Activated CD4-positive, alpha-beta T cell treated with anti-CD3 and anti-CD28 coated beads, Interleukin-2, amount 10 ng/mL, durations not matched to agents 7 days and 5 days (primary cell): ENCODE measurements at regions not wholly inside any gene's neighbourhood (a gene's known extent, or its start where the extent isn't known, plus 50 kb on each side); places are given as distances from the start of the nearest gene placed in this dataset.

Experiments used
- CTCF ChIA-PET: fragments of 350-600 bp; sonication (Branson Sonifier 250); formaldehyde crosslinking; loops from one replicate; lab custom pipeline; 2021; ENCODE audit warnings: antibody characterized with exemption; lab: Charles Lee
- POLR2A ChIA-PET: fragments of 350-600 bp; sonication (Branson Sonifier 250); formaldehyde crosslinking; loops from one replicate; lab custom pipeline; 2021; ENCODE audit warnings: antibody characterized with exemption; lab: Charles Lee
- DNase-seq: peaks from one replicate; pipeline ENCODE4 v3.0.0-alpha.2; 2020
- H3K27ac Mint-ChIP-seq: one replicate; pipeline ENCODE4 v1.8.0; 2021; ENCODE audit warnings: mild to moderate bottlenecking, moderate library complexity, mixed read lengths
- H3K27me3 Mint-ChIP-seq: one replicate; pipeline ENCODE4 v1.8.0; 2021; ENCODE audit warnings: mixed read lengths
- H3K36me3 Mint-ChIP-seq: one replicate; pipeline ENCODE4 v1.8.0; 2021; ENCODE audit warnings: low read depth, mixed read lengths
- H3K4me1 Mint-ChIP-seq: one replicate; pipeline ENCODE4 v1.8.0; 2021; ENCODE audit warnings: mixed read lengths
- H3K4me3 Mint-ChIP-seq: one replicate; pipeline ENCODE4 v1.8.0; 2021; ENCODE audit warnings: mild to moderate bottlenecking, moderate library complexity, mixed read lengths
- H3K9me3 Mint-ChIP-seq: one replicate; pipeline ENCODE4 v1.8.0; 2021; ENCODE audit warnings: mixed read lengths

DNA sequence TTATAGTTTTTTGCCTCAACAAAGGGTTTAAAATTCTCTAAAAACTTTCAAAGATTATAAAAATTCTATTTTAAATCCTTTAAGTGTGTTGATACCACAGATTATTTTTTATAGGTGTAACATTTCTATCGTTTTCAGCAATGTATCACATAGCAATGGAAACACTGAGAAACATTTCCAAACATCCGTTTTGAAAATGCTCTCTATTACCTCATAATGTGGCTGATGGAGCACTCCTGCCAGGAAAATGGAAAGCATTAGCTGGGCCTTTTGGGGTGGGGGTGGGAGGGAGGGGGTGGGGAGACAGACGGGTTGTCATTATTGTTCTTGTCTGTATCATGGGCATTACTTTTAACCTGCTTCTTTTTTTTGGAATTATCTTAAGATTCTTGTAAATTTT lies 516.5 kb downstream of the ACTL7B start:
- DNase-seq, result no peak
- ChIA-PET CTCF (interaction anchor here (0.6 kb wide), 1 partner anchor 30 kb away, joined by 3 read pairs; no protein-coding TSS in a partner anchor), POLR2A (no interaction called here)
- Mint-ChIP-seq H3K27ac (no peak overlapping the region), H3K36me3 (no peaks in the 10 kb centered on the region), H3K4me3 (no peak overlapping the region), H3K4me1 (no peaks in the 10 kb centered on the region), H3K9me3 (no peaks in the 10 kb centered on the region), H3K27me3 (no peaks in the 10 kb centered on the region)

DNA sequence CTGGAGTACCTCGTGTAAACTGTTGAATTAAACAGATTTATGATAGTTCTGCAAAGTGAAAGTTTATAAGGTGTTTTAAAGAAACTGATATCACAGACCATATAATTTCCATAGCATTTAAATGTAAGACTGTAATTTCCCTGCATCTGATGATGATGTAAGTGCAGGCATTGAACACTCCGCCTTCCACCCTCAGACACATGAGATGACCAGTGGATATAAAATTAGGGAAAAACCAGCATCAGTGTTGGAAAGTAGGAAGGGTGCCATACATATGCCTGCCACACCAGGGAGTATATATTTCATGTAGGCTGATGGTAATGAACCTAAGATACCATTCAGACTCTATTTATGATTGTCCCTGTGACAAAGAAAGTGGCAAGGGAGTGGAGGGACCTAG lies 519.2 kb downstream of the ACTL7B start:
- Mint-ChIP-seq H3K36me3 (no peaks in the 10 kb centered on the region), H3K27me3 (no peaks in the 10 kb centered on the region), H3K4me3 (no peak overlapping the region), H3K27ac (no peak overlapping the region), H3K9me3 (no peaks in the 10 kb centered on the region), H3K4me1 (no peaks in the 10 kb centered on the region)
- no peak for DNase-seq
- POLR2A ChIA-PET, result no interaction called here
- CTCF ChIA-PET, result no interaction called here

DNA sequence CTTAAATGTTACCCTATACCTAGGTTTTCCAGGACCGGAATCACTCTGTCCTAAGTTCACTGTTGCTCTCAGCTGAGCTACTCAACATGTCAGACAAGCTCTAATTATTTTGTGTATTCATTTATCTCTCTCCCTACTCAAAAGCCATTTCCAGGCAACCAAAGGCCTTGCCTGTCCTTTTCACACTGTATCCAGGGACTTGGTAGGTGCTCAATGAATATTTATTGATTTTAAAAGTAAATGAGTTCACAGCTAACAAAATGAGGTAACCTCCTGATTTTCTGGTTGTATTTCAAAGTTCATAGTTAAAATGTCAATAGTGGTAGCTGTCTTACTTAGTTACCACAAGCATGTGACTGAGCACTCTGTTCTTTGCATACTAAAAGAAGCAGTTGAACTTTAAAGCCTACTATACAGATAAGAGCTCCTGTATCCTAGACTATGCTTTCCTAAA lies 522.2 kb downstream of the ACTL7B start:
- H3K4me1 Mint-ChIP-seq, result no peaks in the 10 kb centered on the region
- H3K9me3 Mint-ChIP-seq, result peaks cover 5% of the 10 kb centered on the region
- CTCF ChIA-PET, result no interaction called here
- H3K27me3 Mint-ChIP-seq, result no peaks in the 10 kb centered on the region
- H3K27ac Mint-ChIP-seq, result no peak overlapping the region
- H3K4me3 Mint-ChIP-seq, result no peak overlapping the region
- DNase-seq, result no peak
- POLR2A ChIA-PET, result no interaction called here
- H3K36me3 Mint-ChIP-seq, result no peaks in the 10 kb centered on the region

DNA sequence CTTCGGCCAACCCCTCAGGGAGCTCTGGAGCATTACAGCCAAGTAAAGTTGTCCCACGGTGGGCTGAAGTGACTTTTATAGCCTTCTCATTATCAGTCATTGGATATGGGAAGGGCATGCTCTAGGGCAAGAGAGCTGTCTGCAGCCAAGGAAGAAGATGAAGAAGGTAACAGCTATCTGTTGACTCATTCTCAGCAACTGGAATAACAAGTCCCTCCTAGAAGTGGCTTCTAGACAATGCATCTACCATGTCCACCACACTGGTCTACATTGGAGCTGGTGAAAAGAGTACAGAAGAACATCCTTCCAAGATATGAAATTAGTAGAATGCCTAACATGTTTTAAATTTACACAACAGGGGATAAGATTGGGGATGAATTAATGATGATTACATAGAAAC lies 524.2 kb downstream of the ACTL7B start:
- no peak for DNase-seq
- Mint-ChIP-seq H3K9me3 (peaks cover 14% of the 10 kb centered on the region), H3K36me3 (no peaks in the 10 kb centered on the region), H3K27me3 (no peaks in the 10 kb centered on the region), H3K4me3 (no peak overlapping the region), H3K4me1 (no peaks in the 10 kb centered on the region), H3K27ac (no peak overlapping the region)
- ChIA-PET POLR2A (no interaction called here), CTCF (no interaction called here)

DNA sequence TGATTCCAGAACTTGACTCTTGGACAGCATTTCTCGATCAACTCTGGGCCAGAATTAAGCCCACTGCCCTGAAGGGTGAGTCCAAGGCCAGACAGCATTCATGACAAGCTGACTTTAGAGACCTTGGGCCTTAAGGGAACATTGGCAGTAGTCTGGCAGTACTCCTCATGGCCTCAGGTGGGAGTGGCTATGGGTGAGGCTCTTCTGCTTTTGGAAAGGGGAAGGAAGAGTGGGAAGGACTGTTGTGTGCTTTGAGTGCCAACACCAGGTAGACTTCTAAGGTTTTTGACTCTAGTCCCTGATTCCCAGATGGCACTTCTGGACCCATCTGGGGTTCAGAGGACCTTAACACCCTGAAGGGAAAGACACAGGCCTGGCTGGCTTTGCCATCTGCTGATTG lies 530.4 kb downstream of the ACTL7B start:
- H3K4me1 Mint-ChIP-seq, result no peaks in the 10 kb centered on the region

DNA sequence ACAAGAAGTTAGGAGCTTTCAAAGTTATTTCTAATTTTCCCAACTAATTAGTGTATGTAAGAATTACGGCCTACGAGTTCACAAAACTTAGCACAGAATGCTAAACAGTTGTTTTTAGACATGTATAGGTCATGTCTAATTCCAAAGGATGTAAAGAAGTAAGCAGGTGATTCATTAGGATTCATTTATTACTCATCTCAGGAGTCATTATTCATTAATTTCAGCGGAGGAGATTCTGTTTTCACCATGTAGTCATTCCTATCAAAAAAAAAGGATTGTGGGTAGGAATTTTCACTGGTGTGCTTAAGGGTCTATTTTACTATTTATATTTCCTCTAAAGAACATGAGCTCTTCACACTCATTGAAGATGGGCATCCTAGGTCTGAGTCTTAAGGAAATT lies 532.2 kb downstream of the ACTL7B start:
- H3K4me1 Mint-ChIP-seq, result no peaks in the 10 kb centered on the region
- CTCF ChIA-PET, result no interaction called here

More for the DNA sequence above, 530.4 kb downstream of the ACTL7B start:
- ChIA-PET POLR2A (no interaction called here), CTCF (no interaction called here)
- no peak for DNase-seq
- H3K36me3 Mint-ChIP-seq, result no peaks in the 10 kb centered on the region
- no peak overlapping the region for H3K4me3 Mint-ChIP-seq
- H3K9me3 Mint-ChIP-seq, result peaks cover 20% of the 10 kb centered on the region
- H3K27me3 Mint-ChIP-seq, result no peaks in the 10 kb centered on the region
- no peak overlapping the region for H3K27ac Mint-ChIP-seq

DNA sequence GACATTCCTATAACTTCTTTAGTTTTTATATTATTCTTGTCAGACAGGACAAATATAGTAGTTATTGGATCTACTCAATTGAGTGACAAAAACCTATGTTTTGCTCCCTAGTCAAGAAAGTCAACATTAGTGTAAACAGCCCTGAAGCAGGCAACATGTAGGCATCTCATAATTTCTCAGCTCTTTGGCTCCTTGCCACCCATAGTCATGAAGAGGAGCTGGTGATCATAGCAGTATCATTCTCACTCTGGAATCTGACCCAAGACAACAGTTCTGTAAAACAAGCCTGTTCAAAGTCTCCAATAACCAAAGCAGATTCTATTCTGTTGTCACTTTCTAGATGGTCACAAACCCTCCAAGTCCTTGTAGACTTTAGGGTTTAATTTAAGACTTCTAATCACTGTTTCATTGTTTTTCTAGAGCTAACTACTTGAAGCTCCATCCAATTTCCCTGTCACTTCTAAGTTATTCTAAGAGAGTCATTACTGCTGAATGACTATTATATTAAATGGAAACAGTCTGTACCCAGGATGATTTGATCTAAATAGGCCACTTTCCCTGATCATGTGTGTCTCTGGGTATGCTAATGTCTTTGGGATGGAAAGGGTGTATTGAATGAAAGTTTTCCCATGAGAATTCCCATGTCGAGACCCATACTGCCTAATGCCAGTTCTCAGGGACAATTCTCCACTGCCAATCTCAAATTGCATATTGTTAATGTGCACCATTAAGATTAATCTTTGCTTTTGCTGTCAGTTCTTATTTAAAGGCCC lies 533.3 kb downstream of the ACTL7B start:
- POLR2A ChIA-PET, result no interaction called here
- peaks cover 16% of the 10 kb centered on the region for H3K9me3 Mint-ChIP-seq
- no peak for DNase-seq
- no peaks in the 10 kb centered on the region for H3K27me3 Mint-ChIP-seq
- H3K4me1 Mint-ChIP-seq, result no peaks in the 10 kb centered on the region
- no peak overlapping the region for H3K27ac Mint-ChIP-seq
- H3K36me3 Mint-ChIP-seq, result no peaks in the 10 kb centered on the region
- CTCF ChIA-PET, result no interaction called here
- no peak overlapping the region for H3K4me3 Mint-ChIP-seq

More for the DNA sequence above, 532.2 kb downstream of the ACTL7B start:
- POLR2A ChIA-PET, result no interaction called here
- Mint-ChIP-seq H3K4me3 (no peak overlapping the region), H3K27ac (no peak overlapping the region), H3K36me3 (no peaks in the 10 kb centered on the region), H3K27me3 (no peaks in the 10 kb centered on the region), H3K9me3 (peaks cover 20% of the 10 kb centered on the region)
- no peak for DNase-seq

DNA sequence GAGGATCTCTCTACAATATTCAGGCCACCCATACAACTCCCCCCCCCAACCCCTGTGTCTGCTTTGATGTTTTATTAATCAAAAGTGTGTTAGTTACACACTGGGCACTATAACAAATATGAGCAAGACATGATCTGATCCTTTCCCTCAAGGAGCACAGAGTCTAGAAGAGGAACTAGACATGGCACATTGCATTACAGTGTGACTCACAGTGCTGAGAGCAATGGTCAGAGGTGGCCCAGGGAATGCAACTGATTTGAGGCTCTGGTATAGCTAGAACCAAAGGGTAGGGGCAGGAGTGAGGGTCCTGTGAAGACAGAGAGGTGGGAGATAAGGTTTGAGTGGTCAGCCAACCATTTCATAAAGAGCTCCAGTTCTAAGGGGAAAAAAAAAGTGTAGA lies 539.2 kb downstream of the ACTL7B start:
- Mint-ChIP-seq H3K9me3 (peaks cover 5% of the 10 kb centered on the region), H3K36me3 (no peaks in the 10 kb centered on the region), H3K4me3 (no peak overlapping the region), H3K27ac (no peak overlapping the region), H3K27me3 (no peaks in the 10 kb centered on the region), H3K4me1 (no peaks in the 10 kb centered on the region)
- ChIA-PET CTCF (no interaction called here), POLR2A (no interaction called here)
- DNase-seq, result no peak

DNA sequence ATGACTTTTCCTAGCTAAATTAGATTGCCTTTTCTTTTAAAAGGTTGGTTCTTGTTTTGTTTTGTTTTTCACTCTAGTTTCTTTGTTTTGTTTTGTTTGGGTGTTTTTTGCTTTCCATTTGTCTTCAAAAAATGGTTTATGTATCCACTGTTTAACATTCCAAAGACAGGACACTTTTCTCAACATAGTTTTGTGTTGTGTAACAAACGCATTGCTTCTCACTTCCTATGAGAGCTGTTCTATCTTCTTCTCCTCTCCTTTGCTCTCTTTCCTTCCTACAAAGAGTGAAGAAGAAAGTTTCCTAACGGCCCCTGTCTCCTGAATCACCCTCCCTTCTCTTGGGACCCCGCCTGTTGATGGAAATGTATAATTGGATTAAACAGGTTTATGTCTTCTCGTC lies 539.7 kb downstream of the ACTL7B start:
- no peaks in the 10 kb centered on the region for H3K36me3 Mint-ChIP-seq
- H3K9me3 Mint-ChIP-seq, result peaks cover 5% of the 10 kb centered on the region
- no peak overlapping the region for H3K27ac Mint-ChIP-seq
- CTCF ChIA-PET, result no interaction called here
- no peak overlapping the region for H3K4me3 Mint-ChIP-seq
- POLR2A ChIA-PET, result no interaction called here
- no peaks in the 10 kb centered on the region for H3K27me3 Mint-ChIP-seq
- no peaks in the 10 kb centered on the region for H3K4me1 Mint-ChIP-seq
- no peak for DNase-seq

DNA sequence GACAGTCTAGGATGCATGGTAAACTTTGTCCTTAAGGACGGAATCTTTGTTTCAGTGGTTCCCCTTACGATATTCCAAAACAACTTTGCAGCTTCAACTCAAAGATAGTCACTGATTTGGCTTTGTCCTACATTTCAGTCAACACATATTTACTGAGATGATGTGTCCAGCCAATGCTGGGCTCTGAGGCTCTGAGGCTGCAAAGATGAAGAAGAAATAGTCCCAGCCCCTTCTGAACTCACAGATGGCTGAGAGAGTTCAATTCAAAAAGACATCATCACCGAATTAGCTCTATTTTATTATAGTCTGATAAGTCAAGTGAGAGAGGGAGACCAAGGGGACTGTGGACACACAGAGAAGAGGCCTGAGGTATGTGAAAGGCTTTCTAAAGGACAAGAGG lies 544.0 kb downstream of the ACTL7B start:
- Mint-ChIP-seq H3K27me3 (no peaks in the 10 kb centered on the region), H3K9me3 (no peaks in the 10 kb centered on the region), H3K27ac (no peak overlapping the region), H3K36me3 (no peaks in the 10 kb centered on the region), H3K4me1 (no peaks in the 10 kb centered on the region), H3K4me3 (no peak overlapping the region)
- ChIA-PET POLR2A (no interaction called here), CTCF (no interaction called here)
- no peak for DNase-seq

DNA sequence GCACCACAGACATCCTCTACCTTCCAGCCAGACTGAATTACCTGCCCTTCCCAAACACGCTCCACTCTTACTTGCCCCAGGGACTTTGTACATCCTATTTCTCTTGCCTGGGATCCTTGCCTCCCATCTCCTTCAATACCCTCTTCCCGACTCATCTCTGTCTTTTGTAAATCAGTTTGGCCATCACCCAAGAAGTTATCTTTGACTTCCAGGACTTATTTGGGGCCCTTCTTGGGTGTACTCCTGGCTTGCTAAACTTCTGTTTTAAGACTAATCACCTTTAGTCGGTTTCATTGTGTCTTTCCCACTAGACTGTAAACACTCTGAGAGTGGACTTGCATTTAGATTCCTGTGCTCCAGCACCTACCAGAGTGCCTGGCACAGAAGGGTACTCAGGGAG lies 545.6 kb downstream of the ACTL7B start:
- CTCF ChIA-PET, result no interaction called here
- no peaks in the 10 kb centered on the region for H3K9me3 Mint-ChIP-seq
- H3K4me3 Mint-ChIP-seq, result no peak overlapping the region
- H3K4me1 Mint-ChIP-seq, result no peaks in the 10 kb centered on the region
- H3K27ac Mint-ChIP-seq, result no peak overlapping the region
- H3K27me3 Mint-ChIP-seq, result no peaks in the 10 kb centered on the region
- no peak for DNase-seq
- POLR2A ChIA-PET, result no interaction called here
- H3K36me3 Mint-ChIP-seq, result no peaks in the 10 kb centered on the region

DNA sequence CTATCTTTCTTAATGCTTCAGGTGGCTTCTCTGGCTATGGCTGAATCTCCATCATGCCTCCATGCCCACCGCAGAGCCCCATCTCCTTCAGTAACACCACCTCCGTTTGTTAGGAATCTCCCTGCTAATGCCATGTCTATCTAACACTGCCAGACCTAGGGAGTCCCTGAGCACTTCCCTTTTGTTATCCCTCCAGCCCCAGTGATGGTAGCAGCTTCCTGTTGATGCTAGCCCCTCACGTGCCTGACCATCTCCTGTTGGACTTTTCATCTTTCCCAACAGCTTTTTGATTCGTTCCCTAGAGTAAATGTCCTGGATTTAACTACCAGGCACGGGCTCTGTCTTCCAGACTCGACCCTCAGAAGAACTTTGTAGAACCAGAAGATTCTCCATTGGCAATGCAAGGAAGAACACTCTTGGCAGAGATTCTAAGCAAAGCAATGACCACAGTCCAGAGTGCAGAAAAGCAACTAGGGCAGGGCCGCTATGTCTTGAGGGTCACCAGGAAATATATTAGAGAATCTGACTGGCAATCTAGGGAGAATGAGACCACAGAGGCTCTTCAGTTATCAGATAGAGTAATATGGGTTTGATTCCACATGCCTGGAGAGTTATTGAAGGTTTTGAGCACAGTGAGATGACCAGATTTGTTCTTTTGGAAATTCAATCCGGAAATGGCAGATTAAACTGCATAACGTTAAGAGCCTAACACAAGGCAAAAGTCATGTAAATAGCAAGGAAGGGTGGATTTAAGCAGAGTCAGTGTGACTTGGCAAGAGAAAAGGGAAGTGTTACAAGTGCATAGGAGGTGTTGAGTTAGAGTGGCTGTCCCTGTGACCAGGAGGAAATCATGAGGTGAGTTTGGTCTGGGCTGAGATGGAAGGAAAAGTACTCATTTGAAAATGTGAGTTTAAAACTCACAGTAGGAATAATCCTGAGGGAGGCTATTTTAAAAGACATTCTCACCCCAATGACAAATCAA lies 555.2 kb downstream of the ACTL7B start:
- Mint-ChIP-seq H3K4me1 (no peaks in the 10 kb centered on the region), H3K27me3 (no peaks in the 10 kb centered on the region), H3K4me3 (no peak overlapping the region), H3K27ac (no peak overlapping the region), H3K9me3 (no peaks in the 10 kb centered on the region), H3K36me3 (no peaks in the 10 kb centered on the region)
- no peak for DNase-seq
- POLR2A ChIA-PET, result no interaction called here
- CTCF ChIA-PET, result no interaction called here

DNA sequence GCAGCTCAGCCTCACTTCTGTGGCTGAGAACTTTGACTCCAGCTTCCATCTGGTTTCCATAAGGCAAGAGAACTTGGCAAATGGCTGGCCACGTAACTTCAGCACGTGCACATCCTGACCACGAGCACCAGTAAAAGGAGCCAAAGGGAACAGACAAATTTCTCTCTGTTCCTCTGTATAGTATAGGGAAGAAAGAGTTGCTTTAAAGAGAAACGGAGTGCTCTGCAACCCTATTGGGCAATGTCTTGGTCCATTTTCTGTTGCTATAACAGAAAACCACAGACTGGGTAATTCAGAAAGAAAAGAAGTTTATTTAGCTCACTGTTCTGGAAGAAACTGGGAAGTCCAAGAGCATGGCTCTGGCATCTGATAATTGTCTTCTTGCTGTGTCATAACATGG lies 558.7 kb downstream of the ACTL7B start:
- Mint-ChIP-seq H3K27me3 (no peaks in the 10 kb centered on the region), H3K4me3 (no peak overlapping the region), H3K9me3 (no peaks in the 10 kb centered on the region), H3K36me3 (no peaks in the 10 kb centered on the region), H3K27ac (no peak overlapping the region), H3K4me1 (no peaks in the 10 kb centered on the region)
- ChIA-PET POLR2A (no interaction called here), CTCF (interaction anchor here (1.8 kb wide), 1 partner anchor 13 kb away, joined by 3 read pairs; no protein-coding TSS in a partner anchor)
- no peak for DNase-seq
